GM12873 (cell line): ENCODE measurements at regions not wholly inside any gene's neighbourhood (a gene's known extent, or its start where the extent isn't known, plus 50 kb on each side); places are given as distances from the start of the nearest gene placed in this dataset.

ENCODE experiments used
- TF ChIP-seq, protein P1 (sequence below): IDR thresholded peaks from 2 replicates; pipeline ENCODE4 v1.5.1; 2012; ENCODE audit warnings: low read depth, mild to moderate bottlenecking, moderate library complexity, low read length, control low read depth; ENCODE audit not compliant: insufficient read depth; ENCODE audit errors: missing control alignments

- TF ChIP-seq, protein P1, sequence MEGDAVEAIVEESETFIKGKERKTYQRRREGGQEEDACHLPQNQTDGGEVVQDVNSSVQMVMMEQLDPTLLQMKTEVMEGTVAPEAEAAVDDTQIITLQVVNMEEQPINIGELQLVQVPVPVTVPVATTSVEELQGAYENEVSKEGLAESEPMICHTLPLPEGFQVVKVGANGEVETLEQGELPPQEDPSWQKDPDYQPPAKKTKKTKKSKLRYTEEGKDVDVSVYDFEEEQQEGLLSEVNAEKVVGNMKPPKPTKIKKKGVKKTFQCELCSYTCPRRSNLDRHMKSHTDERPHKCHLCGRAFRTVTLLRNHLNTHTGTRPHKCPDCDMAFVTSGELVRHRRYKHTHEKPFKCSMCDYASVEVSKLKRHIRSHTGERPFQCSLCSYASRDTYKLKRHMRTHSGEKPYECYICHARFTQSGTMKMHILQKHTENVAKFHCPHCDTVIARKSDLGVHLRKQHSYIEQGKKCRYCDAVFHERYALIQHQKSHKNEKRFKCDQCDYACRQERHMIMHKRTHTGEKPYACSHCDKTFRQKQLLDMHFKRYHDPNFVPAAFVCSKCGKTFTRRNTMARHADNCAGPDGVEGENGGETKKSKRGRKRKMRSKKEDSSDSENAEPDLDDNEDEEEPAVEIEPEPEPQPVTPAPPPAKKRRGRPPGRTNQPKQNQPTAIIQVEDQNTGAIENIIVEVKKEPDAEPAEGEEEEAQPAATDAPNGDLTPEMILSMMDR, result no peak
Observed at GRCh38 chr21:20302084-20302483, 696.1 kb upstream of the NCAM2 start.

DNA sequence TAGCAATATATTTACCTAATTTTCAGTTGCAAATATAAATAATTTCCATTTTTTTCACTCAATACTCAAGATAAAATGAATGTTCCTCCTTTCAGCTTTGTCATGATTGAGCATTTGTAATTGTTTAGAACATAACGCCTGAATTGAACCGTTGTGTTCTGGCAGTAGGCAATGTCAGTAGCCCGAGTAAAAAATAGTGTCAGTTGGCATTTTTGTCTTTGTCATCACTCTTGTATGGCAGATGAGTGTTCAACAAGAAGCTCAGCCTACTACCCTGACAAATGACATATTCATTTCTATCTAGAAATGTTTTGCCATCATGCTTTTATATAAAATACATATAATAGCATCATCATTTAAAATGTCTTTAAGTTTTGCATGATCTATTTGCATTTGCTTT lies 691.4 kb upstream of the NCAM2 start:
- TF ChIP-seq, protein P1, result no peak

- TF ChIP-seq, protein P1, result no peak
Observed at GRCh38 chr21:20308586-20309315, 689.5 kb upstream of the NCAM2 start.

DNA sequence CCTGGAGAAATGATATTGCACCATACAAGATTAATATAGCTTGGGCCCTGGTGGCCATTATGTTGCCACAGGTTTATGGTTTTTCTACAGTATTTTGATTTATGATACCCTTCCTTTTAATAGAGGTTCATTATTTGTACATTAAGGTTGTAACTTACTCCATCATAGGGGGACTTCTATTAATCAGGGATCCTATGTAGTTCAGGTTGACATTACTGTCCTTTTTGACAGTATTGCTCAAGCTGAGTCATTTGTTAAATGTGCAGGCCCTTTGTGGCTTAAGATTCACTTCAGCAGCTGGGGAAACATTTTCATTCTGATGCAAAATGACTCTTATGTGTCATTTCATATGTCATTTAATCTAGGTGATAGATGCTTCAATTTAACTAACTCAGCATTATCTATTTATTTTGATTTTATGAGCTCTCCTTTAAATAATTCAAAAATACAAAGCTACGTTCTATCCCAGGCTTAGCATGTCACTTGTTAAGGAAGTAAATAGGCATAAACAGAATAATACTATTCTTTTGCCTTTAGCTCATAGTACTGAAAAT lies 686.9 kb upstream of the NCAM2 start:
- TF ChIP-seq, protein P1, result no peak

GRCh38 chr21:20313013-20313412 lies 685.2 kb upstream of the NCAM2 start:
- TF ChIP-seq, protein P1, result no peak

DNA sequence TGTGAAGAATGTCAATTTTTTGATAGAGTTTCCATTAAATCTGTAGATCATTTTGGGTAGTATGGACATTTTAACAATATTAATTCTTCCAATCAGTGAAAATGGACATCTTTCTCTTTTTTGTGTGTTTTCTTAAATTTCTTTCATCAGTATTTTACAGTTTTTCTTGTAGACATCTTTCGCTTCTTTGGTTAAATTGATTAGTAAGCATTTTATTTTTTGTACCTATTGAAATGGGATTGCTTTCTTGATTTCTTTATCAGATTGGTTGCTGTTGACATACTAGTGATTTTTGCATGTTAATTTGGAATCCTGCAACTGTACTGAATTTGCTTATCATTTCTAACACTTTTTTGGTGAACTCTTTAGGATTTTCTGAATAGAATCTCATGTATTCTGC lies 683.2 kb upstream of the NCAM2 start:
- TF ChIP-seq, protein P1, result no peak

GRCh38 chr21:20329636-20330035 lies 668.6 kb upstream of the NCAM2 start:
- TF ChIP-seq, protein P1, result no peak
